T-helper 2 cell treated with Interferon-gamma antibody and Interleukin-4, amounts not matched to agents 100 ng/mL and 5 ng/mL, for 36 hours (primary cell): ENCODE measurements at regions not wholly inside any gene's neighbourhood (a gene's known extent, or its start where the extent isn't known, plus 50 kb on each side); places are given as distances from the start of the nearest gene placed in this dataset.

Experiments used
- intact Hi-C: fragments of 100-400 bp; cut with micrococcal nuclease; formaldehyde crosslinking; loops from one replicate; pipeline ENCODE4 v1.15.1; 2023

DNA sequence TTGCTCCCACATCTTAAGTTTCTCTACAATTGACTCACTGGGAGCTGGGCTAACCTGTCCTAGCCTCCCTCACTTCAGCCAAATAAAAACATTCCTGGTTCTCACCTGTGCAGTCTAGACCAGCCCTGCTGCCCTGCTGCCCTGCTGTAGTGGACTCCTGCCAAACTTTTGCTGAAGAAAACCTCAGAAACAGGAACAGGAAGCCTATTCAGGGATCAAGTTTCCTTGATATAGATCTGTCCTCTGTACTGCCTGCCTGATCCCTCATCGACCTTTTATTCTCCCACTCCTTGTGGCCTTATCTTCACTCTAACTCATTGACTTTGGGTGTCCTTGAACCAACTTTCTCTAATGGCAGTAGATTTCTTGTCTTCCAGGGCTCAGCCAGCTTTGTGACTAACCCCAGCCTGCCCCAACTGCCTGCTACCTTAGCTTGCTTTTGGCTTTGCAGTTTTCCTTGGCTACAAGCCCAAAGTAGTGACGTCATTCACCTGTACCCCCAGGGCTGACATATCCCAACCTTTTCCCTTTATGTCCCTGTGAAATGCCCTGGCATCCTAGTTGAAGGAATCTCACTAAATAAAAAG lies 234.8 kb downstream of the DUSP6 start:
- intact Hi-C loops, result no loop called here

- intact Hi-C loops, result no loop called here
Measured at GRCh38 chr12:89111964-89112363, 240.3 kb downstream of the DUSP6 start.

DNA sequence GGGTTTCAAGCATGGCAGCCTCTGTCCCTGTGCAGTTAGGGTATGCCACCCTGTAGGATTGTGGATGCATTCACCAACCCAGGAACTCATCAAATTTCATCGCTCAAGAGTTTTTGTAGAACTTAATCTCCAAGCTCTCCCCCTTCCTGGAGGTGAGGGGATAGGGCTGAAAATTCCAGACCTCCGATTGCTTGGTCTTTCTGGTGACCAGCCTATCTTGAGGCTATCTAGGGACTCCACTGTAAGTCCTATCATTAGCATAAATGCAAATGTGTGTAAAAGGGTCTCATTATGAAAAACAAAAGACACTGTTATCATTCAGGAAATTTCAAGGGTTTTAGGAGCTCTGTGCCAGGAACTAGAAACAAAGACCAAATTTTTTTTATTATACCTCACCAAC lies 244.0 kb downstream of the DUSP6 start:
- intact Hi-C loops, result no loop called here

- intact Hi-C loops, result no loop called here
Measured at GRCh38 chr12:89106950-89107349, 245.4 kb downstream of the DUSP6 start.

DNA sequence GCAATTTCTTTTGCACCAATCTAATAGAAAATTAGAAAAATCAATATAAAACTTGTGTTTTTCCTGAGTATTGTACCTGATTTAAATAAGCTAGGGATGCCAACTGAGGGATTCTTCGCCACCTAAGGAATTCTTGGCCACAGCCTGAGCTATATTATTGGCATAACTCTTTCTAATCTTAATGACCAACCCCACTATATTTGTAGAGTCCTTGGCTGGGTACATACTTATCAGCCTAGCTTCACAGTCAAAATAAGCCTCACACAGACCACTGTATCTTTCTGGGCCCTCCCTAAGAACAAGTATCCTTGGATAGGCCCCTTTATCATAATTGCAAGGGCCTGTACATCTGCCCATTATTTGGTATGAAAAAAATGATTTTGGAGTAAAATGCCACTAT lies 247.1 kb downstream of the DUSP6 start:
- intact Hi-C loops, result no loop called here

DNA sequence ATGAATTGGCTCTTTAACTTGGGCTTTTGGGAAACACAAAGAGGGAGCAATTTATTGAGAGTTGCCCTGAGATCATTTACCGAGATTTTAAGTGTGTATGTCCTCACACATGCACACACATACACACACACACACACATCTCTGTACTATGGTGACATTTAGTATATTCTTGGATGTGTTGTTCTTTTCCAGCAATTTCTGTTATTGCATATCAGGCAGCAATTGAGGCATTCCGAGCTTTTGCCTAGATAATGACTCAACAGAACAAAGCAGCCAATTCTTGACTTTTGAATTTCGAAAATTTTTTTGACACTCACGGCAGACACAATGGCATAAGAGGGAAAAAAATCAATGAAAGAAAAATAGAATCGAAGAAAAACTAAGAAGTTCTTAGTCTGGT lies 248.5 kb downstream of the DUSP6 start:
- intact Hi-C loops, result no loop called here

GRCh38 chr12:89101440-89101839 lies 250.9 kb downstream of the DUSP6 start:
- intact Hi-C loops, result no loop called here

GRCh38 chr12:89098441-89099112 lies 253.7 kb downstream of the DUSP6 start:
- intact Hi-C loops, result no loop called here

DNA sequence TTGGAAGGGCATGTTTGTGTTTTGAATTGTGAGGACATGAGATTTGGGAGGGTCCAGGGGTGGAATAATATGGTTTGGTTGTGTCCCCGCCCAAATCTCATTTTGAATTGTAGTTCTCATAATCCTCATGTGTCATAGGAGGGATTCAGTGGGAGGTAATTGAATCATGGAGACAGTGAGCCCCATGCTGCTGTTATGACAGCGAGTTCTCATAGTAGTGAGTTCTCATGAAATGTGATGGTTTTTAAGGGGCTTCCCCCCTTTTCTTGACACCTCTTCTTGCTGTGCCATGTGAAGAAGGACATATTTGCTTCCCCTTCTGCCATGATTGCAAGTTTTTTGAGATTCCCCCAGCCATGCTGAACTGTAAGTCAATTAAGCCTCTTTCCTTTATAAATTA lies 260.0 kb downstream of the DUSP6 start:
- intact Hi-C loops, result no loop called here

DNA sequence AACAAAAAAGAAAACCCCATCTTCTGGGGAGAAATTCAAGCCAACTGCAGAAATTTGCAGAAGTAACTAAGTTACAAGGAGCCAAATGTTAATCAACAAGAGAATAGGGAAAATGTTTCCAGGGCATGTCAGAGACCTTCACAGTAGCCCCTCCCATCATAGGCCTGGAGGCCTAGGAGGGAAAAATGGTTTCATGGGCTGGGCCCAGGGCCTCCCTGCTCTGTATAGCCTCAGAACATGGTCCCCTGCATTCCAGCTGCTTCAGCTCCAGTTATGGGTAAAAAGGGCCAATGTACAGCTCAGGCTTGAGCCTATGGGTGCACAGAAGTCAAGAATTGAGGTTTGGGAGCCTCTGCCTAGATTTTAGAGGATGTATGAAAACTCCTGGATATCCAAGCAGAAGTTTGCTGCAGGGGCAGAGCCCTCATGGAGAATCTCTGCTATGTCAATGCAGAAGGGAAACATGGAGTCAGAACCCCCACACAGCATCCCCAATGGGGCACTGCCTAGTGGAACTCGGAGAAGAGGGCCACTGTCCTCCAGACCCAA lies 260.9 kb downstream of the DUSP6 start:
- intact Hi-C loops, result no loop called here

DNA sequence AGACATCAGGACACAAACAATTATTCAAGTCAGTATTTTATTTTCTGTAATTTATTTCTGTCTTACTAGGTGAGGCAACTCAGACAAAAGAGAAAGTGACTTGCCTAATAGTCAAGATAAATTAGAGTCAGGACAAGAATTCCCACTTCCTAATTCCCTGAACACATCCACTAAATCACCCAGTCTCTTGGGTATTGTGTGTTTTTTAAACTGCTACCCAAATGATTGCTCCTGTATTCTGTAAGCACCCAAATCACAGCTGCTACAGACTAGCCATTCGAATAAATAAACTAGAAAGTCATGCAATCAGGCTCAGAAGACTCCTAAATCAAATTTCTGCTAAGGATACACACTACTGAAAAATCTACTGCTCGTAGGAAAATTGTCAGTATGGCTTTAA lies 263.0 kb downstream of the DUSP6 start:
- intact Hi-C loops, result no loop called here

DNA sequence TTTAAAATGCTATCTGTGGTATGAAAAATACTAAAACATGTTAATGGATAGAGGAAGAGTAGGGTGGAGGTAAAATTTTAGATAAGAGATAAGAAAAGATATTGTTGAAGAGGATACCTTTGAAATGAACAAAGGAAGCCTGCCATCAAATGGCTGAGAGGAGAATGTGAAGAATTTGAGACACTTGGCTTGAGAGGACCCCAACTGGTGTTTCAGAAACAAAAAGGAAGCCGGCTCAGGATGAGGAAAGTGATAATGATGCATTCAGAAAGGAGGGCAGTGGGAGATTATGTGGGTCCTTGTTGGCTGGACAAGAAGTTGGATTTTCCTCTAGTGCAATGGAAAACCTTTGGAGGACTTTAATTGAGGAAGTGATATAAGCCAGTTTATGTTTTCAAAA lies 264.4 kb downstream of the DUSP6 start:
- intact Hi-C loops, result no loop called here

GRCh38 chr12:89087149-89087825 lies 265.0 kb downstream of the DUSP6 start:
- intact Hi-C loops, result no loop called here

DNA sequence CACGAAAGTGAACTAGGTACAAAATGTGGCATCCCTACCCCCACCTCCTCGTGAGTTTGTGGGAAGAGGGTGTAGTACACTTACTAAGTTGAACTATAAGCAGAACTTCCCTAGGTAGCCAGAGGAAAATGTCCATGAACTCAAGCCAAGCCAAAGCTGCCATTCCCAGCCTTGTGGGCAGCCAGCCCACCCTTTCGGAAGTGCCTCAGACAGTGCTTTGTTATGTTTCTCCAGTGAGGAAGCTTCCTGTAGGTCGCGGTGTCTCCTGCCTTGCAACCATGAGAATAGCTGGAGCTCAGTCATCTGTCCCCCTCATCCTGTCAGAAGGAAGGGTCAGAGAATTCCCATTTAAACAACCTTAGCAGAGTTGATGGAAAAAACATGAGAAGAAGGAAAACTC lies 266.9 kb downstream of the DUSP6 start:
- intact Hi-C loops, result no loop called here

DNA sequence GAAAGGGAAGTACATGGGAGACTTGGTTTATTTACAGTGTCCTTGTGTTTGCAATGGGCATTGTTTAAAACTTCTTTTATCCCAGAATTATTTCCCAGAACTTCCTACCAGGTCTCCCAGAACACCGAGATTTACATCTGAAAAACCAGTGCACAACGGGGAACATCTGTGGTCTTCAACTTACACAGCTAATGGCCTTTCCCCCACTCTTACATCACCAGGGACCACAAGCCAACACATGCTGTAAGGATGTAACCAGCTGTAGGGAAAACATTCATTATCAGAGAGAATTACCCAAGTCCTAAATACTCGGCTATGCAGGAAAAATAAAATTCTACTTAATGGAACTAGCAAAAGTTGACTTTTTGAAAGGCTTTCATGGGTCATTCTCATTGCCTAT lies 267.6 kb downstream of the DUSP6 start:
- intact Hi-C loops, result no loop called here

GRCh38 chr12:89083491-89083890 lies 268.8 kb downstream of the DUSP6 start:
- intact Hi-C loops, result no loop called here

DNA sequence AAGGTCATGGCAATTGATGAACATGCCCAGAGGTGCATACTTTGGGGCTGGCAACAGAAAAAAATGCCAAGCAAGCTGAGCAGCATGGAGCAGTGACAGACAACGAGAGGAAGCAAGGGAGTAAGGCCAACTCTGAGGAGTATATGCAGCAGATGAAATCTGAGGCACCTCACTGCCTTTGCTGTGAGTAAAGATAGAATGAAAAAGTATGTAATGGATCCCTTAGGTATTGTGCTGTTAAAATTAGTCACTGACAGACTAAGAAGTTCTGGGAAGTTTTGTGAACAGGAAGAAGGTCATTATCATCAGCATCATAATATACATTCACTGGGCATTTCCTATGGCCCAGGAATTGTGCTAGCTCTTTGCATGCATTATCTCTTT lies 269.9 kb downstream of the DUSP6 start:
- intact Hi-C loops, result no loop called here

DNA sequence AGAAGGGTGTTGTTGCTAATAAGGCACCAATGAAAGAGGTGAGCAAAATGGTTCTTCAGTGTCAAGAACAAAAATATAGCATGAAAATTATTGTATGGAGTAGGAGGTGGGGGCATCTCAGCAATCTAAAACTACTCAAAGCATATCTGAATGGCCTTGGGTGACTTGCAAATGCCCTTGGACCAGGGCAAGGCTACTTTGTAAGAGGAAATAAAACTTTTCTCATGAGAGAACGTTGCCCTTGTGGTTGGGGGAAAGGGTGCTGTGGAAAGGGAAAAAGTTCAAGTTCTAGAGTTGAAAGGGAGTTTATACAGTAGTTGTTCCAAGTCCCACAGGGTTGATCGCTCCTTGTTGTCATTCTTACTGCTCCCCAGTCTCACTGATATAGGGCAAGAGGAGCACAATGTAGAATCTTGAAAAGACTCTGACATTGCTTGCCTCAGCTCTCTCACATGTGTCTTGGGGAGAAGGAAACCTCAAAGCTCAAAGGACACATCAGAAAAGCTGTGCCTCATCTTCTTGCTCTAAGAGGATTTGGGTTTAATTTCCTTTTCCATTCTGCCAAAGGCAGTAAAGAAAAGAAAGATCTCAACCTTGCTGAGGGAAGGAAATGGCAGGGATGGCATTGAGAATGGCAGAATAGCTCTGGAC lies 270.5 kb downstream of the DUSP6 start:
- intact Hi-C loops, result no loop called here

DNA sequence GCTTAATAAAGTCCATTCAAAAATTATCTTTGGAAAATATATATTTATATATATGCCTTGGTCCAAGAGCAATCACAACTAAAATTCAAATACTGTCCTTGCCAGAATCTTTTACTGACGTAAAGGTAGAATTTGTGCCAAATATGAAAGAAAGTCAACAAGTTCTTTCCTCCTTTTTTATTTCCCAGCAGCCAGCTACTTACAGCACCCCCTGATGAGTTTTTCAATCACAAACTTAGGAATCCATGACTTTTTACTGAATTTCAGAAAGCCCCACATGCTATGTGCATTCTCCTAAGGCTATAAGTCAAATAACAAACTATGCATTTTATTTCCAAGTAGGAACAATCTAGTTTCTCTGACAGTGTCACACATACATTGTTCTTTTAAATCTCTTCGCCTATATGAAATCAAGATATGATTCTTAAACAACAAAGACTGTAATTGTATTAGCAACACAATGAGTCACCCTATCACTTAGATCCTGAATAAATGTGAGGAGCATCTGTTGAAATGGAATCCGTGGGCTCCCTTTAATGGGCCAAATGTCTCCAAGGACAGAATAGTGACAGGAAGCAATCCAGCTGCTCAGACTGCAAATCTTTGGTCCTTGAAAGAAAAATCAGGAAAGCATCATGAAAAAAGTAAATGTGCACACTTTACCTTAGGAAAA lies 271.4 kb downstream of the DUSP6 start:
- intact Hi-C loops, result no loop called here

- intact Hi-C loops, result no loop called here
Measured at GRCh38 chr12:89075880-89076540, 276.3 kb downstream of the DUSP6 start.

GRCh38 chr12:89073659-89074058 lies 278.6 kb downstream of the DUSP6 start:
- intact Hi-C loops, result no loop called here
